Stimulated activated naive CD8-positive, alpha-beta T cell treated with anti-CD3 and anti-CD28 coated beads, Interleukin-15, amount 100 ng/mL, for 72 hours (primary cell): ENCODE measurements at regions not wholly inside any gene's neighbourhood (a gene's known extent, or its start where the extent isn't known, plus 50 kb on each side); places are given as distances from the start of the nearest gene placed in this dataset.

Experiments
- ATAC-seq: fragments of 150-1000 bp; cut with Tn5 transposase; 2 replicates; pipeline ENCODE4 v1.10.0; 2021; ENCODE audit warnings: mild to moderate bottlenecking, moderate library complexity
- DNase-seq, 2 donors: peaks; one replicate each; pipeline ENCODE4 v3.0.0; 2021 to 2022
- H3K27ac Mint-ChIP-seq, 2 donors: one replicate each; pipeline ENCODE4 v1.8.0; 2022; ENCODE audit warnings: mild to moderate bottlenecking in 2 of 2, mixed read lengths in 2 of 2, moderate library complexity in 2 of 2
- H3K27me3 Mint-ChIP-seq: one replicate; pipeline ENCODE4 v1.8.0; 2022; ENCODE audit warnings: mixed read lengths
- H3K4me1 Mint-ChIP-seq: one replicate; pipeline ENCODE4 v1.8.0; 2022; ENCODE audit warnings: mild to moderate bottlenecking, mixed read lengths
- H3K4me3 Mint-ChIP-seq, 2 donors: one replicate each; pipeline ENCODE4 v1.8.0; 2022; ENCODE audit warnings: mild to moderate bottlenecking in 2 of 2, mixed read lengths in 2 of 2, moderate library complexity in 1 of 2
- H3K9me3 Mint-ChIP-seq, 2 donors: one replicate each; pipeline ENCODE4 v1.8.0; 2022; ENCODE audit warnings: mixed read lengths in 2 of 2

- Mint-ChIP-seq H3K4me1 (no peaks in the 10 kb centered on the region), H3K9me3 (peaks cover 5 to 20% of the 10 kb centered on the region in 2 donors), H3K4me3 (no peak overlapping the region), H3K27ac (no peak overlapping the region), H3K27me3 (peaks cover 6% of the 10 kb centered on the region)
- DNase-seq (no peak), ATAC-seq (no peak)
Observed at GRCh38 chr4:27145597-27145996, 285.0 kb downstream of the STIM2 start.

GRCh38 chr4:27148211-27148895 lies 287.7 kb downstream of the STIM2 start:
- peaks cover 7% of the 10 kb centered on the region for H3K27me3 Mint-ChIP-seq
- H3K9me3 Mint-ChIP-seq, result peaks cover 5 to 20% of the 10 kb centered on the region in 2 donors
- no peak for DNase-seq

GRCh38 chr4:27149541-27150212 lies 289.0 kb downstream of the STIM2 start:
- no peak for ATAC-seq
- H3K4me3 Mint-ChIP-seq, result no peak overlapping the region
- H3K4me1 Mint-ChIP-seq, result no peaks in the 10 kb centered on the region
- DNase-seq, result no peak
- H3K27me3 Mint-ChIP-seq, result peaks cover 20% of the 10 kb centered on the region
- H3K9me3 Mint-ChIP-seq, result peaks cover 5 to 20% of the 10 kb centered on the region in 2 donors
- H3K27ac Mint-ChIP-seq, result no peak overlapping the region

More at GRCh38 chr4:27148211-27148895, 287.7 kb downstream of the STIM2 start:
- ATAC-seq, result no peak
- Mint-ChIP-seq H3K4me3 (no peak overlapping the region), H3K27ac (no peak overlapping the region), H3K4me1 (no peaks in the 10 kb centered on the region)

GRCh38 chr4:27152703-27153102 lies 292.1 kb downstream of the STIM2 start:
- no peak for DNase-seq
- Mint-ChIP-seq H3K27me3 (peaks cover 24% of the 10 kb centered on the region), H3K4me3 (no peak overlapping the region), H3K27ac (no peak overlapping the region), H3K9me3 (no peaks in the 10 kb centered on the region), H3K4me1 (no peaks in the 10 kb centered on the region)
- no peak for ATAC-seq

- DNase-seq (no peak), ATAC-seq (no peak)
- H3K4me1 Mint-ChIP-seq, result no peaks in the 10 kb centered on the region
- no peak overlapping the region for H3K4me3 Mint-ChIP-seq
- peaks cover 24% of the 10 kb centered on the region for H3K27me3 Mint-ChIP-seq
- no peak overlapping the region for H3K27ac Mint-ChIP-seq
- no peaks in the 10 kb centered on the region for H3K9me3 Mint-ChIP-seq
Observed at GRCh38 chr4:27154706-27155105, 294.1 kb downstream of the STIM2 start.

- no peak for DNase-seq
- Mint-ChIP-seq H3K27ac (no peak overlapping the region), H3K9me3 (peaks cover 0 to 4% of the 10 kb centered on the region in 2 donors), H3K4me3 (no peak overlapping the region), H3K27me3 (peaks cover 7% of the 10 kb centered on the region), H3K4me1 (no peaks in the 10 kb centered on the region)
- ATAC-seq, result no peak
Observed at GRCh38 chr4:27161191-27161590, 300.6 kb downstream of the STIM2 start.

GRCh38 chr4:27168783-27169182 lies 308.1 kb downstream of the STIM2 start:
- Mint-ChIP-seq H3K27ac (no peak overlapping the region), H3K4me1 (no peaks in the 10 kb centered on the region), H3K4me3 (no peak overlapping the region), H3K27me3 (peaks cover 6% of the 10 kb centered on the region), H3K9me3 (peaks cover 0 to under 1% of the 10 kb centered on the region in 2 donors)
- no peak for ATAC-seq
- DNase-seq, result no peak

GRCh38 chr4:27173280-27173679 lies 312.6 kb downstream of the STIM2 start:
- H3K27ac Mint-ChIP-seq, result no peak overlapping the region
- ATAC-seq, result no peak
- H3K4me1 Mint-ChIP-seq, result no peaks in the 10 kb centered on the region
- no peaks in the 10 kb centered on the region for H3K27me3 Mint-ChIP-seq
- DNase-seq, result no peak
- peaks cover 5 to 7% of the 10 kb centered on the region in 2 donors for H3K9me3 Mint-ChIP-seq
- H3K4me3 Mint-ChIP-seq, result no peak overlapping the region

- DNase-seq (no peak), ATAC-seq (no peak)
- Mint-ChIP-seq H3K4me3 (no peak overlapping the region), H3K27me3 (no peaks in the 10 kb centered on the region), H3K9me3 (peaks cover 5 to 7% of the 10 kb centered on the region in 2 donors), H3K27ac (no peak overlapping the region), H3K4me1 (no peaks in the 10 kb centered on the region)
Observed at GRCh38 chr4:27176400-27176799, 315.8 kb downstream of the STIM2 start.

- Mint-ChIP-seq H3K9me3 (peaks cover 5 to 7% of the 10 kb centered on the region in 2 donors), H3K4me1 (no peaks in the 10 kb centered on the region), H3K4me3 (no peak overlapping the region), H3K27me3 (no peaks in the 10 kb centered on the region), H3K27ac (no peak overlapping the region)
- DNase-seq, result no peak
- no peak for ATAC-seq
Observed at GRCh38 chr4:27176881-27177280, 316.2 kb downstream of the STIM2 start.

GRCh38 chr4:27178061-27178460 lies 317.4 kb downstream of the STIM2 start:
- H3K27me3 Mint-ChIP-seq, result no peaks in the 10 kb centered on the region
- no peaks in the 10 kb centered on the region for H3K4me1 Mint-ChIP-seq
- no peak for DNase-seq
- H3K27ac Mint-ChIP-seq, result no peak overlapping the region
- no peak overlapping the region for H3K4me3 Mint-ChIP-seq
- peaks cover 7 to 8% of the 10 kb centered on the region in 2 donors for H3K9me3 Mint-ChIP-seq
- no peak for ATAC-seq

- H3K9me3 Mint-ChIP-seq, result peaks cover 0 to 5% of the 10 kb centered on the region in 2 donors
- H3K27me3 Mint-ChIP-seq, result no peaks in the 10 kb centered on the region
- ATAC-seq (no peak), DNase-seq (no peak)
- H3K27ac Mint-ChIP-seq, result no peak overlapping the region
- H3K4me3 Mint-ChIP-seq, result no peak overlapping the region
- no peaks in the 10 kb centered on the region for H3K4me1 Mint-ChIP-seq
Observed at GRCh38 chr4:27181693-27182092, 321.1 kb downstream of the STIM2 start.

- Mint-ChIP-seq H3K4me1 (no peaks in the 10 kb centered on the region), H3K9me3 (peaks cover 0 to 5% of the 10 kb centered on the region in 2 donors), H3K27ac (no peak overlapping the region), H3K4me3 (no peak overlapping the region), H3K27me3 (no peaks in the 10 kb centered on the region)
- ATAC-seq, result no peak
- DNase-seq, result no peak
Observed at GRCh38 chr4:27182211-27182610, 321.6 kb downstream of the STIM2 start.

- Mint-ChIP-seq H3K27me3 (no peaks in the 10 kb centered on the region), H3K4me3 (no peak overlapping the region), H3K9me3 (peaks cover 0 to 5% of the 10 kb centered on the region in 2 donors), H3K27ac (no peak overlapping the region), H3K4me1 (no peaks in the 10 kb centered on the region)
- no peak for ATAC-seq
- DNase-seq, result no peak
Observed at GRCh38 chr4:27184508-27185155, 324.0 kb downstream of the STIM2 start.

GRCh38 chr4:27186710-27187109 lies 326.1 kb downstream of the STIM2 start:
- peaks cover 0 to 5% of the 10 kb centered on the region in 2 donors for H3K9me3 Mint-ChIP-seq
- H3K27me3 Mint-ChIP-seq, result no peaks in the 10 kb centered on the region
- H3K4me1 Mint-ChIP-seq, result no peaks in the 10 kb centered on the region
- no peak overlapping the region for H3K4me3 Mint-ChIP-seq
- H3K27ac Mint-ChIP-seq, result no peak overlapping the region
- ATAC-seq (no peak), DNase-seq (no peak)

- H3K27ac Mint-ChIP-seq, result no peak overlapping the region
- no peaks in the 10 kb centered on the region for H3K27me3 Mint-ChIP-seq
- DNase-seq (no peak), ATAC-seq (no peak)
- H3K4me1 Mint-ChIP-seq, result no peaks in the 10 kb centered on the region
- no peak overlapping the region for H3K4me3 Mint-ChIP-seq
- peaks cover 0 to 5% of the 10 kb centered on the region in 2 donors for H3K9me3 Mint-ChIP-seq
Observed at GRCh38 chr4:27187786-27188185, 327.1 kb downstream of the STIM2 start.
